Body of pancreas (tissue), 4 donors: ENCODE measurements at regions not wholly inside any gene's neighbourhood (a gene's known extent, or its start where the extent isn't known, plus 50 kb on each side); places are given as distances from the start of the nearest gene placed in this dataset.
A peak's percentile ranks its signal among the peaks of the same experiment; 100 is the strongest.

ENCODE experiments used
- ATAC-seq: fragments of 150-250 bp; one replicate; pipeline ENCODE4 v1.9.1; 2016
- DNase-seq, 4 donors: peaks; one replicate each; pipeline ENCODE4 v3.0.0-alpha.2; 2019
- H3K27ac ChIP-seq, 4 donors: fragments of 200-600 bp; sonication (generic); 1 replicate in 3 of 4; 2 replicates in 1 of 4; pipeline versions ENCODE4 v1.5.1 to v1.6.1; 2016 to 2019; ENCODE audit warnings: mild to moderate bottlenecking in 1 of 4, mixed read lengths in 1 of 4, moderate library complexity in 1 of 4
- H3K27me3 ChIP-seq, 2 donors: fragments of 200-600 bp; sonication (generic); one replicate each; pipeline ENCODE4 v1.6.0; 2016; ENCODE audit warnings: mild to moderate bottlenecking in 1 of 2
- H3K36me3 ChIP-seq, 2 donors: fragments of 200-600 bp; sonication (generic); replicated peaks in 1 of 2; 2 replicates each; pipeline ENCODE4 v1.5.1; 2016; ENCODE audit warnings: low read depth in 2 of 2; ENCODE audit not compliant: insufficient read depth in 1 of 2
- H3K4me1 ChIP-seq: fragments of 200-600 bp; sonication (generic); one replicate; pipeline ENCODE4 v1.6.0; 2016
- H3K4me3 ChIP-seq, 2 donors: fragments of 200-600 bp; sonication (generic); 1 replicate in 1 of 2; 2 replicates in 1 of 2; pipeline ENCODE4 v1.5.1; 2016 to 2019
- H3K9me3 ChIP-seq, 3 donors: fragments of 200-600 bp; sonication (generic); 1 replicate in 2 of 3; 2 replicates in 1 of 3; pipeline ENCODE4 v1.5.1; 2016
- POLR2A ChIP-seq, 3 donors: fragments of 450-650 bp; IDR thresholded peaks; one replicate each; pipeline ENCODE4 v1.6.1; 2016; ENCODE audit warnings: antibody characterized with exemption in 3 of 3, mild to moderate bottlenecking in 2 of 3
- WGBS, 2 donors: methylation state at CpG; one replicate each; pipeline ENCODE4 v1.1.5; 2017; 5-methylcytosine and 5-hydroxymethylcytosine counted together
- intact Hi-C: fragments of 100-400 bp; cut with DNase I; formaldehyde crosslinking; loops from one replicate; pipeline ENCODE4 v1.15.1; 2023
- TF ChIP-seq, protein P1 (sequence below), 7 experiments: fragments of 450-650 bp in 4 of 7; fragments of 200-600 bp in 3 of 7; sonication (generic) in 3 of 7; IDR thresholded peaks; one replicate each; pipeline ENCODE4 v1.5.1; 2016 to 2019; ENCODE audit warnings: antibody characterized with exemption in 7 of 7

DNA sequence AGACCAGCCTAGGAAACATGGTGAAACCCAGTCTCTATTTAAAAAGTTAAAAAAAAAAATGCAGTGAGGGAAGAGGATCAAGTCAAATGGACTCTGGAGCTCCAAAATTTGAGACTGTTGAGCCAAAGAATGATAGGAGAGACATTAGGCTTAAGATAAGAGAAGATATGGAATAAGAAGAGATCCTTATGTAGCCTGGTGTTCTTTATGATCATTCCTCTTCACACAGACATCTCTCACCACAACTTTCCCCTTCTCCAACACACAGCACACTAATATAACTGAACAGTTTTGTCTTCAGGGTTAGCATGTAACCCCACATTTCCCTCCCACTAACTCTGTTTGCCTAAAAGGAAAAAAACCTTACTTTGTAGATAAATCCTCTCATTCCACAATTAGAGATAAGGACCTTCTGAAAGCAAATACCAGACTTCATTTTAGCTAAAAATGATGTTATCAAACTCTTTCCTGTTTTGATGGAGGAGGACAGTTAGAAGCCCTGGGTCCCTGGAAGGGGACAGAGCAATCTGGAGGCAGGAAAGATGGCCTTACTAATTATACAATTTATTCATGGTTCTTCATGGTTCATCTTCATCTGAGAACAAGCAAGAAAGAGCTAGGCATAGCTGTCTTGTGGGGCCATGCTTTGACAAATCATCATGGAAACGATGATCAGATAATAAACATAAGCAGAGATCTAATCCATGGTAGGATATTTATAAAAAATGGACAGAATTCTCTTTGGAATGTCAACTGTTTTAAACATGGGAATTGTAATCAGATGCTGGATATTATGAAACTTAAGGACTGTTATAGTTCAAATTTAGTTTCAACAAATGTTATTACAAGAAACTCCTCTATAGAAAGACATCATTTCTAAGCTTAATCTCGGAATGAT is 96.7 kb upstream of the S1PR1 start:
- ATAC-seq = no peak
- Histone ChIP-seq H3K4me3 (no peak overlapping the region), H3K36me3 (no peaks in the 10 kb centered on the region), H3K27me3 (no peaks in the 10 kb centered on the region), H3K4me1 (no peaks in the 10 kb centered on the region), H3K9me3 (no peaks in the 10 kb centered on the region), H3K27ac (no peak overlapping the region)
- no peak for DNase-seq
- TF ChIP-seq, protein P1, sequence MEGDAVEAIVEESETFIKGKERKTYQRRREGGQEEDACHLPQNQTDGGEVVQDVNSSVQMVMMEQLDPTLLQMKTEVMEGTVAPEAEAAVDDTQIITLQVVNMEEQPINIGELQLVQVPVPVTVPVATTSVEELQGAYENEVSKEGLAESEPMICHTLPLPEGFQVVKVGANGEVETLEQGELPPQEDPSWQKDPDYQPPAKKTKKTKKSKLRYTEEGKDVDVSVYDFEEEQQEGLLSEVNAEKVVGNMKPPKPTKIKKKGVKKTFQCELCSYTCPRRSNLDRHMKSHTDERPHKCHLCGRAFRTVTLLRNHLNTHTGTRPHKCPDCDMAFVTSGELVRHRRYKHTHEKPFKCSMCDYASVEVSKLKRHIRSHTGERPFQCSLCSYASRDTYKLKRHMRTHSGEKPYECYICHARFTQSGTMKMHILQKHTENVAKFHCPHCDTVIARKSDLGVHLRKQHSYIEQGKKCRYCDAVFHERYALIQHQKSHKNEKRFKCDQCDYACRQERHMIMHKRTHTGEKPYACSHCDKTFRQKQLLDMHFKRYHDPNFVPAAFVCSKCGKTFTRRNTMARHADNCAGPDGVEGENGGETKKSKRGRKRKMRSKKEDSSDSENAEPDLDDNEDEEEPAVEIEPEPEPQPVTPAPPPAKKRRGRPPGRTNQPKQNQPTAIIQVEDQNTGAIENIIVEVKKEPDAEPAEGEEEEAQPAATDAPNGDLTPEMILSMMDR (IDR thresholded peaks at IDR 0.05) = no peak
- no peak for TF ChIP-seq POLR2A (IDR thresholded peaks at IDR 0.05)
- intact Hi-C loops = no loop called here
- WGBS, 2 donors = 51 to 58% methylated on average over 2 of the region's 2 CpGs

DNA sequence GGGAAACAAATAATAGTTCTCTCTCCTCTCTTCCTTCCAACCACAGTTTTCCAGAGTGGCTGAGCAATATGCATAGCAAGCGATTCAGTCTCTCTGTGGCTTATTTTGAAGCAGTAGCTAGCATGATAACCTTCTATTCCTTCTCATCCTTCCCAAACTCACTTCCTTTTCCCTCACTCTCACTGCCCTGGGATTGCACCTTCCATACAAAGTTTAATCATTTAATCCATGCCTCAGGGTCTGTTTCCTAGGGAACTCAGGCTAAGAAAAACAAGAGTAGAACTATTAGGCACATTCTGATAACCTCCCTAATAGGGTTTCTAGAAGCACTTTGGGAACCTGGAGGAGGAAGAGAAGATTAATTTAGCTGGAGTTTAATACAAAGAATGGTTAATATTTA is 97.7 kb upstream of the S1PR1 start:
- DNase-seq = no peak

DNA sequence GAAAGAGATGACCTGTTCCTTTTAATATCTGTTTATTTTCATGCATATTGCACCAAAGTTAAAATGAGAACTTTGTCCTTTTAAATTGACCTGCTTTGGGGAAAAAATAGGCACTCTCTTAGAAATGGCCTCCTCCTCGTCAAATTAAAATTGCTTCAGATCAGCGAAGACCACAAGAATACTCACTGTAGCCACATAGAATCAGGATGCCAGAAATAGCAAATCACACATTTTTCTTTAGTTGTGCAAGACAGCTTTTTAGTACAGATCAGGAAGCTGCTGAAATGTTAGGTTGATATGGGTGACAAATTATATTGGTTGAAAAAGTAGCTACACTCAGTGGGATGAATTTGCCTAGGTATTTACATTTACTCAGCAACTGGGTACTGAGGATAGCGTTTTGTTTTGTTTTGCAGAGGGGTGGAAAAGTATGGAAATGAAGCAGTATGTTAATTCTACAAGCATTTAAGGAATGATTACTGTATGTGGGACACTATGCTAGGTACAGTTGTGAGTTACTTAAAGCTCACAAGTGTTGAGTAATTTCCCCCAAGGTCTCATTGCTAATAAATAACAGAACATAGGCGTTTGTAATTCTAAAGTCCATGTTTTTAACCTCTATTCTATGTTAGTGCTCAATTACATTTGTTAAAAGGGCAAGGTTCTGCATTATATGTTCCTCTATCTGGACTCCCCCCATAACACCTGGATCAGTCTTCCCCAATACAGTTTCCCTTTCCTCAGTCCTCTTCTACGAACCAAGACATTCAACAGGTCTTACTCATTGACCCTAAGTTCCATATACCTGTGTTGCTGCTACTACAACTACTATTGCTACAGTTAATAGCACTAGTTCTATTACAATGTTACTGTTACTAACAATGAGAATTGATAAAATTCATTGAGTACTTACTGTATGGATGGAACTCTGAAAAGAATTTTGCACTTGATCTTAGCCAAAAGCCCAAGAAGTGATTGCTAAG is 99.4 kb upstream of the S1PR1 start:
- H3K9me3 ChIP-seq = no peaks in the 10 kb centered on the region
- no peaks in the 10 kb centered on the region for H3K4me1 ChIP-seq
- H3K4me3 ChIP-seq = no peak overlapping the region
- no peak for ATAC-seq
- no peak for DNase-seq
- WGBS, 2 donors = 39 to 43% methylated on average over 5 of the region's 5 CpGs
- H3K36me3 ChIP-seq = no peaks in the 10 kb centered on the region
- no peak for TF ChIP-seq POLR2A (IDR thresholded peaks at IDR 0.05)
- TF ChIP-seq, protein P1 (IDR thresholded peaks at IDR 0.05) = no peak
- intact Hi-C loops = no loop called here
- H3K27ac ChIP-seq = no peak overlapping the region
- no peaks in the 10 kb centered on the region for H3K27me3 ChIP-seq

More for the DNA sequence above, 97.7 kb upstream of the S1PR1 start:
- no peaks in the 10 kb centered on the region for H3K27me3 ChIP-seq
- H3K4me3 ChIP-seq = no peak overlapping the region
- no peak for ATAC-seq
- TF ChIP-seq POLR2A (IDR thresholded peaks at IDR 0.05) = no peak
- TF ChIP-seq, protein P1 (IDR thresholded peaks at IDR 0.05) = no peak
- no peak overlapping the region for H3K27ac ChIP-seq
- WGBS, 2 donors = 67 to 91% methylated on average over 1 of the region's 1 CpG
- no peaks in the 10 kb centered on the region for H3K9me3 ChIP-seq
- no peaks in the 10 kb centered on the region for H3K36me3 ChIP-seq
- intact Hi-C loops = no loop called here
- no peaks in the 10 kb centered on the region for H3K4me1 ChIP-seq

DNA sequence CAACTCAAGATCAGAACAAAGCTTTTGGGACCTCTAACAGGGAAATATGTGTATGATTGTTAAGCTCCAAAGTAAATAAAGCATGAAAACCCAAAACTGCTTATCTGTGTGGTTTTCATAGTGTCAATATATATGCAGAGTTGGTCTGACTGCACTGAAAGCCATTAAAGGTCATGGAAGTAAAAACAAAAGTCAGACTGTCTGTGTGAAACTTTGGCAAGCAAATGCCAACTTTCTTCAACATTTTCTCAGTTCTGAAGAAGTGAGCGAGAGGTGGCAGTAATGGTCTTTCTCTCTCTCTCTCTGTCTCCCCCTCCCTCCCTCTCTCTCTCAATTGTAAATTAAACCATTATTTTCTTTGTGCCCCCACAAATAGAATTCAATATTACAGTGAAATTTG is 100.1 kb upstream of the S1PR1 start:
- no peaks in the 10 kb centered on the region for H3K4me1 ChIP-seq
- DNase-seq (no peak), ATAC-seq (no peak)
- H3K9me3 ChIP-seq = no peaks in the 10 kb centered on the region
- no peak for TF ChIP-seq POLR2A (IDR thresholded peaks at IDR 0.05)
- TF ChIP-seq, protein P1 (IDR thresholded peaks at IDR 0.05) = peak in 1 of 7 experiments; percentile 4
- intact Hi-C loops = no loop called here
- no peaks in the 10 kb centered on the region for H3K36me3 ChIP-seq
- no peak overlapping the region for H3K27ac ChIP-seq
- H3K4me3 ChIP-seq = no peak overlapping the region
- H3K27me3 ChIP-seq = no peaks in the 10 kb centered on the region
- 35 to 66% methylated on average over 1 of the region's 1 CpG for WGBS, 2 donors
